HEK293 (cell line): ENCODE measurements at regions not wholly inside any gene's neighbourhood (a gene's known extent, or its start where the extent isn't known, plus 50 kb on each side); places are given as distances from the start of the nearest gene placed in this dataset.

Experiments
- CTCF ChIA-PET: fragments of 350-600 bp; formaldehyde crosslinking; extraction: SDS; loops from one replicate; lab custom pipeline; 2021; ENCODE audit warnings: antibody characterized with exemption; lab: Yijun Ruan, JAX
- POLR2A ChIA-PET: fragments of 300-600 bp; formaldehyde crosslinking; extraction: SDS; loops from one replicate; lab custom pipeline; 2020; ENCODE audit warnings: antibody characterized with exemption, inconsistent platforms; lab: Yijun Ruan, JAX
- H3K27ac ChIP-seq: fragments of 200-500 bp; sonication (Bioruptor generic); 2 replicates; pipeline ENCODE4 v1.5.1; 2014; ENCODE audit warnings: low read depth, low read length, control low read depth, inconsistent platforms; ENCODE audit errors: extremely low read depth
- H3K36me3 ChIP-seq, 2 experiments: fragments of 200-500 bp in 1 of 2; sonication (Bioruptor generic) in 1 of 2; 1 replicate in 1 of 2; 2 replicates in 1 of 2; pipeline ENCODE4 v1.5.1; 2014 to 2017; ENCODE audit warnings: inconsistent platforms in 2 of 2, low read length in 2 of 2; ENCODE audit not compliant: control insufficient read depth in 2 of 2, insufficient read depth in 1 of 2
- H3K4me1 ChIP-seq: fragments of 200-500 bp; sonication (Bioruptor generic); 2 replicates; pipeline ENCODE4 v1.5.1; 2014; ENCODE audit warnings: mild to moderate bottlenecking, low read length, inconsistent platforms; ENCODE audit not compliant: control insufficient read depth, insufficient read depth
- H3K4me3 ChIP-seq: 2 replicates; pipeline ENCODE4 v1.5.1; 2011; ENCODE audit warnings: low read depth, mild to moderate bottlenecking, control low read depth, low read length, moderate library complexity
- H3K9me3 ChIP-seq: fragments of 200-500 bp; sonication (Bioruptor generic); 2 replicates; pipeline ENCODE4 v1.5.1; 2014; ENCODE audit warnings: low read depth, low read length, inconsistent platforms; ENCODE audit not compliant: control insufficient read depth, insufficient read depth
- ZBTB26 ChIP-seq: fragments of 450-650 bp; formaldehyde crosslinking; optimal IDR thresholded peaks from 2 replicates; pipeline ENCODE3; 2016; ENCODE audit warnings: missing biosample characterization, mild to moderate bottlenecking, missing genetic modification characterization
- ZBTB49 ChIP-seq: fragments of 450-650 bp; formaldehyde crosslinking; IDR thresholded peaks from 2 replicates; pipeline ENCODE4 v1.5.1; 2016; ENCODE audit warnings: missing biosample characterization, missing genetic modification characterization, low read depth
- ZNF302 ChIP-seq: fragments of 450-650 bp; formaldehyde crosslinking; IDR thresholded peaks from 2 replicates; pipeline ENCODE4 v1.5.1; 2016; ENCODE audit warnings: missing biosample characterization, missing genetic modification characterization, low read depth
- ZNF366 ChIP-seq: fragments of 450-650 bp; formaldehyde crosslinking; conservative IDR thresholded peaks from 2 replicates; pipeline ENCODE4 v1.5.1; 2016; ENCODE audit warnings: missing biosample characterization, missing genetic modification characterization
- ZNF398 ChIP-seq: fragments of 450-650 bp; formaldehyde crosslinking; IDR thresholded peaks from 2 replicates; pipeline ENCODE4 v1.5.1; 2017; ENCODE audit warnings: missing biosample characterization, missing genetic modification characterization
- ZNF423 ChIP-seq: fragments of 450-650 bp; formaldehyde crosslinking; IDR thresholded peaks from 2 replicates; pipeline ENCODE4 v1.5.1; 2016; ENCODE audit warnings: missing biosample characterization, missing genetic modification characterization
- ZNF776 ChIP-seq: fragments of 450-650 bp; formaldehyde crosslinking; IDR thresholded peaks from 2 replicates; pipeline ENCODE4 v1.5.0; 2017; ENCODE audit warnings: missing biosample characterization, missing genetic modification characterization, borderline replicate concordance
- ZXDB ChIP-seq: fragments of 450-650 bp; formaldehyde crosslinking; IDR thresholded peaks from 2 replicates; pipeline ENCODE4 v1.5.1; 2016; ENCODE audit warnings: missing biosample characterization, missing genetic modification characterization
- TF ChIP-seq, protein P1 (sequence below): fragments of 450-650 bp; formaldehyde crosslinking; IDR thresholded peaks from 2 replicates; pipeline ENCODE4 v1.5.1; 2016; ENCODE audit warnings: missing biosample characterization, missing genetic modification characterization, borderline replicate concordance
- TF ChIP-seq, protein P2 (sequence below): fragments of 450-650 bp; formaldehyde crosslinking; IDR thresholded peaks from 2 replicates; pipeline ENCODE4 v1.5.1; 2016; ENCODE audit warnings: missing biosample characterization, missing genetic modification characterization, borderline replicate concordance
- TF ChIP-seq, protein P3 (sequence below): fragments of 450-650 bp; formaldehyde crosslinking; IDR thresholded peaks from 2 replicates; pipeline ENCODE4 v1.5.1; 2016; ENCODE audit warnings: missing biosample characterization, missing genetic modification characterization
- TF ChIP-seq, protein P4 (sequence below): fragments of 450-650 bp; formaldehyde crosslinking; IDR thresholded peaks from 2 replicates; pipeline ENCODE4 v1.5.1; 2016; ENCODE audit warnings: missing biosample characterization, missing genetic modification characterization

DNA sequence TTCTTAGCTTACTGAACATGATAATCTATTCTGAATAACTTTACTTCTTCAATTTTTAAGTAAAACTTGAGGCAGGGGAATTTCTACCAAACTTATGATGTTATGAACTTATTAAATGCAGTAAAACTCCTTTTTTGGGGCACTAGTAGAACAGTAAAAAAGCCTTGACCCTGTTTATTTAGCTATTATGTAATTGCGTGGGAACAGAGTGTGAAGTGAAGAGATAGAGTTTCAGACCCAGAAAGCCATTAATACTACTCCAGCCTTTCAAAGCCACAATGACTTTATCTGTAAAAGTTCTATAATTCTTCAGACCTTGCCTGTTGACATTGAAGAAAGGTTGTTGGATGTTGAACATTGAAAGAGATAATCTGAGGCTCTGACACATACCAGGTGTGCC is 638.8 kb upstream of the GRM7 start:
- ChIA-PET CTCF (no interaction called here), POLR2A (no interaction called here)
- Histone ChIP-seq H3K9me3 (no peaks in the 10 kb centered on the region), H3K4me1 (no peaks in the 10 kb centered on the region), H3K4me3 (no peak overlapping the region), H3K36me3 (no peaks in the 10 kb centered on the region), H3K27ac (no peak overlapping the region)
- TF ChIP-seq, protein P1, sequence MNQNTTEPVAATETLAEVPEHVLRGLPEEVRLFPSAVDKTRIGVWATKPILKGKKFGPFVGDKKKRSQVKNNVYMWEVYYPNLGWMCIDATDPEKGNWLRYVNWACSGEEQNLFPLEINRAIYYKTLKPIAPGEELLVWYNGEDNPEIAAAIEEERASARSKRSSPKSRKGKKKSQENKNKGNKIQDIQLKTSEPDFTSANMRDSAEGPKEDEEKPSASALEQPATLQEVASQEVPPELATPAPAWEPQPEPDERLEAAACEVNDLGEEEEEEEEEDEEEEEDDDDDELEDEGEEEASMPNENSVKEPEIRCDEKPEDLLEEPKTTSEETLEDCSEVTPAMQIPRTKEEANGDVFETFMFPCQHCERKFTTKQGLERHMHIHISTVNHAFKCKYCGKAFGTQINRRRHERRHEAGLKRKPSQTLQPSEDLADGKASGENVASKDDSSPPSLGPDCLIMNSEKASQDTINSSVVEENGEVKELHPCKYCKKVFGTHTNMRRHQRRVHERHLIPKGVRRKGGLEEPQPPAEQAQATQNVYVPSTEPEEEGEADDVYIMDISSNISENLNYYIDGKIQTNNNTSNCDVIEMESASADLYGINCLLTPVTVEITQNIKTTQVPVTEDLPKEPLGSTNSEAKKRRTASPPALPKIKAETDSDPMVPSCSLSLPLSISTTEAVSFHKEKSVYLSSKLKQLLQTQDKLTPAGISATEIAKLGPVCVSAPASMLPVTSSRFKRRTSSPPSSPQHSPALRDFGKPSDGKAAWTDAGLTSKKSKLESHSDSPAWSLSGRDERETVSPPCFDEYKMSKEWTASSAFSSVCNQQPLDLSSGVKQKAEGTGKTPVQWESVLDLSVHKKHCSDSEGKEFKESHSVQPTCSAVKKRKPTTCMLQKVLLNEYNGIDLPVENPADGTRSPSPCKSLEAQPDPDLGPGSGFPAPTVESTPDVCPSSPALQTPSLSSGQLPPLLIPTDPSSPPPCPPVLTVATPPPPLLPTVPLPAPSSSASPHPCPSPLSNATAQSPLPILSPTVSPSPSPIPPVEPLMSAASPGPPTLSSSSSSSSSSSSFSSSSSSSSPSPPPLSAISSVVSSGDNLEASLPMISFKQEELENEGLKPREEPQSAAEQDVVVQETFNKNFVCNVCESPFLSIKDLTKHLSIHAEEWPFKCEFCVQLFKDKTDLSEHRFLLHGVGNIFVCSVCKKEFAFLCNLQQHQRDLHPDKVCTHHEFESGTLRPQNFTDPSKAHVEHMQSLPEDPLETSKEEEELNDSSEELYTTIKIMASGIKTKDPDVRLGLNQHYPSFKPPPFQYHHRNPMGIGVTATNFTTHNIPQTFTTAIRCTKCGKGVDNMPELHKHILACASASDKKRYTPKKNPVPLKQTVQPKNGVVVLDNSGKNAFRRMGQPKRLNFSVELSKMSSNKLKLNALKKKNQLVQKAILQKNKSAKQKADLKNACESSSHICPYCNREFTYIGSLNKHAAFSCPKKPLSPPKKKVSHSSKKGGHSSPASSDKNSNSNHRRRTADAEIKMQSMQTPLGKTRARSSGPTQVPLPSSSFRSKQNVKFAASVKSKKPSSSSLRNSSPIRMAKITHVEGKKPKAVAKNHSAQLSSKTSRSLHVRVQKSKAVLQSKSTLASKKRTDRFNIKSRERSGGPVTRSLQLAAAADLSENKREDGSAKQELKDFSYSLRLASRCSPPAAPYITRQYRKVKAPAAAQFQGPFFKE (tag by site-specific recombination) = no peak
- TF ChIP-seq ZNF302 (tag by site-specific recombination) (no peak), ZNF776 (tag by site-specific recombination) (no peak), ZBTB49 (tag by site-specific recombination) (no peak), ZBTB26 (no peak), ZNF366 (tag by site-specific recombination) (no peak), ZXDB (tag by site-specific recombination) (no peak), ZNF398 (tag by site-specific recombination) (no peak), ZNF423 (tag by site-specific recombination) (no peak)
- TF ChIP-seq, protein P2, sequence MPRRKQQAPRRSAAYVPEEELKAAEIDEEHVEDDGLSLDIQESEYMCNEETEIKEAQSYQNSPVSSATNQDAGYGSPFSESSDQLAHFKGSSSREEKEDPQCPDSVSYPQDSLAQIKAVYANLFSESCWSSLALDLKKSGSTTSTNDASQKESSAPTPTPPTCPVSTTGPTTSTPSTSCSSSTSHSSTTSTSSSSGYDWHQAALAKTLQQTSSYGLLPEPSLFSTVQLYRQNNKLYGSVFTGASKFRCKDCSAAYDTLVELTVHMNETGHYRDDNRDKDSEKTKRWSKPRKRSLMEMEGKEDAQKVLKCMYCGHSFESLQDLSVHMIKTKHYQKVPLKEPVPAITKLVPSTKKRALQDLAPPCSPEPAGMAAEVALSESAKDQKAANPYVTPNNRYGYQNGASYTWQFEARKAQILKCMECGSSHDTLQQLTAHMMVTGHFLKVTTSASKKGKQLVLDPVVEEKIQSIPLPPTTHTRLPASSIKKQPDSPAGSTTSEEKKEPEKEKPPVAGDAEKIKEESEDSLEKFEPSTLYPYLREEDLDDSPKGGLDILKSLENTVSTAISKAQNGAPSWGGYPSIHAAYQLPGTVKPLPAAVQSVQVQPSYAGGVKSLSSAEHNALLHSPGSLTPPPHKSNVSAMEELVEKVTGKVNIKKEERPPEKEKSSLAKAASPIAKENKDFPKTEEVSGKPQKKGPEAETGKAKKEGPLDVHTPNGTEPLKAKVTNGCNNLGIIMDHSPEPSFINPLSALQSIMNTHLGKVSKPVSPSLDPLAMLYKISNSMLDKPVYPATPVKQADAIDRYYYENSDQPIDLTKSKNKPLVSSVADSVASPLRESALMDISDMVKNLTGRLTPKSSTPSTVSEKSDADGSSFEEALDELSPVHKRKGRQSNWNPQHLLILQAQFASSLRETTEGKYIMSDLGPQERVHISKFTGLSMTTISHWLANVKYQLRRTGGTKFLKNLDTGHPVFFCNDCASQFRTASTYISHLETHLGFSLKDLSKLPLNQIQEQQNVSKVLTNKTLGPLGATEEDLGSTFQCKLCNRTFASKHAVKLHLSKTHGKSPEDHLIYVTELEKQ (tag by site-specific recombination) = no peak
- TF ChIP-seq, protein P3, sequence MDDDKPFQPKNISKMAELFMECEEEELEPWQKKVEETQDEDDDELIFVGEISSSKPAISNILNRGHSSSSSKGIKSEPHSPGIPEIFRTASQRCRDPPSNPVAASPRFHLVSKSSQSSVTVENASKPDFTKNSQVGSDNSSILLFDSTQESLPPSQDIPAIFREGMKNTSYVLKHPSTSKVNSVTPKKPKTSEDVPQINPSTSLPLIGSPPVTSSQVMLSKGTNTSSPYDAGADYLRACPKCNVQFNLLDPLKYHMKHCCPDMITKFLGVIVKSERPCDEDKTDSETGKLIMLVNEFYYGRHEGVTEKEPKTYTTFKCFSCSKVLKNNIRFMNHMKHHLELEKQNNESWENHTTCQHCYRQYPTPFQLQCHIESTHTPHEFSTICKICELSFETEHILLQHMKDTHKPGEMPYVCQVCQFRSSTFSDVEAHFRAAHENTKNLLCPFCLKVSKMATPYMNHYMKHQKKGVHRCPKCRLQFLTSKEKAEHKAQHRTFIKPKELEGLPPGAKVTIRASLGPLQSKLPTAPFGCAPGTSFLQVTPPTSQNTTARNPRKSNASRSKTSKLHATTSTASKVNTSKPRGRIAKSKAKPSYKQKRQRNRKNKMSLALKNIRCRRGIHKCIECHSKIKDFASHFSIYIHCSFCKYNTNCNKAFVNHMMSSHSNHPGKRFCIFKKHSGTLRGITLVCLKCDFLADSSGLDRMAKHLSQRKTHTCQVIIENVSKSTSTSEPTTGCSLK (tag by site-specific recombination) = no peak
- TF ChIP-seq, protein P4, sequence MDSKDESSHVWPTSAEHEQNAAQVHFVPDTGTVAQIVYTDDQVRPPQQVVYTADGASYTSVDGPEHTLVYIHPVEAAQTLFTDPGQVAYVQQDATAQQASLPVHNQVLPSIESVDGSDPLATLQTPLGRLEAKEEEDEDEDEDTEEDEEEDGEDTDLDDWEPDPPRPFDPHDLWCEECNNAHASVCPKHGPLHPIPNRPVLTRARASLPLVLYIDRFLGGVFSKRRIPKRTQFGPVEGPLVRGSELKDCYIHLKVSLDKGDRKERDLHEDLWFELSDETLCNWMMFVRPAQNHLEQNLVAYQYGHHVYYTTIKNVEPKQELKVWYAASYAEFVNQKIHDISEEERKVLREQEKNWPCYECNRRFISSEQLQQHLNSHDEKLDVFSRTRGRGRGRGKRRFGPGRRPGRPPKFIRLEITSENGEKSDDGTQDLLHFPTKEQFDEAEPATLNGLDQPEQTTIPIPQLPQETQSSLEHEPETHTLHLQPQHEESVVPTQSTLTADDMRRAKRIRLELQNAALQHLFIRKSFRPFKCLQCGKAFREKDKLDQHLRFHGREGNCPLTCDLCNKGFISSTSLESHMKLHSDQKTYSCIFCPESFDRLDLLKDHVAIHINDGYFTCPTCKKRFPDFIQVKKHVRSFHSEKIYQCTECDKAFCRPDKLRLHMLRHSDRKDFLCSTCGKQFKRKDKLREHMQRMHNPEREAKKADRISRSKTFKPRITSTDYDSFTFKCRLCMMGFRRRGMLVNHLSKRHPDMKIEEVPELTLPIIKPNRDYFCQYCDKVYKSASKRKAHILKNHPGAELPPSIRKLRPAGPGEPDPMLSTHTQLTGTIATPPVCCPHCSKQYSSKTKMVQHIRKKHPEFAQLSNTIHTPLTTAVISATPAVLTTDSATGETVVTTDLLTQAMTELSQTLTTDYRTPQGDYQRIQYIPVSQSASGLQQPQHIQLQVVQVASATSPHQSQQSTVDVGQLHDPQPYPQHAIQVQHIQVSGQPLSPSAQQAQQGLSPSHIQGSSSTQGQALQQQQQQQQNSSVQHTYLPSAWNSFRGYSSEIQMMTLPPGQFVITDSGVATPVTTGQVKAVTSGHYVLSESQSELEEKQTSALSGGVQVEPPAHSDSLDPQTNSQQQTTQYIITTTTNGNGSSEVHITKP (tag by site-specific recombination) = no peak
